T1000 (cell line): ENCODE measurements at regions not wholly inside any gene's neighbourhood (a gene's known extent, or its start where the extent isn't known, plus 50 kb on each side); places are given as distances from the start of the nearest gene placed in this dataset.

ENCODE experiments used
- DNase-seq: peaks from one replicate; lab custom pipeline; 2025; ENCODE audit warnings: mixed read lengths; lab: John Stamatoyannopoulos, UW

GRCh38 chr19:32104153-32104849 is 241.1 kb upstream of the ZNF507 start:
- DNase-seq = no peak

GRCh38 chr19:32104850-32105235 is 240.6 kb upstream of the ZNF507 start:
- no peak for DNase-seq

- no peak for DNase-seq
These were observed 239.7 kb upstream of the ZNF507 start for GRCh38 chr19:32105527-32106310.

GRCh38 chr19:32122258-32122657 is 223.2 kb upstream of the ZNF507 start:
- DNase-seq = no peak

GRCh38 chr19:32123355-32123940 is 222.0 kb upstream of the ZNF507 start:
- no peak for DNase-seq

GRCh38 chr19:32124585-32124984 is 220.8 kb upstream of the ZNF507 start:
- DNase-seq = no peak

- no peak for DNase-seq
These were observed 216.3 kb upstream of the ZNF507 start for GRCh38 chr19:32129141-32129540.

GRCh38 chr19:32130332-32130731 is 215.1 kb upstream of the ZNF507 start:
- no peak for DNase-seq

GRCh38 chr19:32131005-32131404 is 214.4 kb upstream of the ZNF507 start:
- no peak for DNase-seq

- DNase-seq = no peak
These were observed 207.0 kb upstream of the ZNF507 start for GRCh38 chr19:32138416-32138815.

GRCh38 chr19:32141840-32142511 is 203.4 kb upstream of the ZNF507 start:
- DNase-seq = no peak

GRCh38 chr19:32146664-32147063 is 198.7 kb upstream of the ZNF507 start:
- DNase-seq = no peak

GRCh38 chr19:32150605-32151004 is 194.8 kb upstream of the ZNF507 start:
- DNase-seq = no peak

- no peak for DNase-seq
These were observed 191.0 kb upstream of the ZNF507 start for GRCh38 chr19:32154418-32154817.

GRCh38 chr19:32164384-32164992 is 180.9 kb upstream of the ZNF507 start:
- no peak for DNase-seq

GRCh38 chr19:32165141-32165540 is 180.3 kb upstream of the ZNF507 start:
- no peak for DNase-seq

GRCh38 chr19:32165750-32166149 is 179.7 kb upstream of the ZNF507 start:
- no peak for DNase-seq

GRCh38 chr19:32166238-32166637 is 179.2 kb upstream of the ZNF507 start:
- no peak for DNase-seq

GRCh38 chr19:32168111-32168510 is 177.3 kb upstream of the ZNF507 start:
- no peak for DNase-seq

- no peak for DNase-seq
These were observed 176.8 kb upstream of the ZNF507 start for GRCh38 chr19:32168606-32169005.

GRCh38 chr19:32171719-32172151 is 173.7 kb upstream of the ZNF507 start:
- no peak for DNase-seq

- no peak for DNase-seq
These were observed 172.7 kb upstream of the ZNF507 start for GRCh38 chr19:32172566-32173160.
